HG03469 (cell line): ENCODE measurements at regions not wholly inside any gene's neighbourhood (a gene's known extent, or its start where the extent isn't known, plus 50 kb on each side); places are given as distances from the start of the nearest gene placed in this dataset.

Experiments
- ATAC-seq: cut with Tn5 transposase; IDR thresholded peaks from one replicate; pipeline ENCODE4 v1.9.1; 2021; ENCODE audit warnings: mild to moderate bottlenecking, moderate library complexity, moderate number of reproducible peaks; ENCODE audit not compliant: unreplicated experiment

DNA sequence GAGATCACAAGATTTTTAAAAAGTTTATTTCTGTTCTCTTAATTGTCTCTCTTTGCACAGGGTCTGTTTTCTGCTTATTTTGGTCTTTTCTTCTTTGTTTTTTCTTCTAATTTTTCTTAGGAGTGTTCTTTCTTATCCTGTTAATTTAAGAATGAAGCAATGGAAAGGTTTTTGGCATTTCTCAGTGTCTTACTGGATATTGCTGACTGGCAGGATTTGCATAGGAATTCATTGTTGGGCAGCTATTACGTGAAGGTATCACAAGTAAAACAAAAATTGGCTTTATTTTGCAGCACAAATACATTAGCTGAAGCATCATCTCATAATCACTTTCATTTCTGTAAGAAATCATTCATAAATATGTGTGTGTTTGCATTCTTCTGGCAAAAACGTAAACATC is 566.9 kb upstream of the CDH6 start:
- ATAC-seq, result no peak

DNA sequence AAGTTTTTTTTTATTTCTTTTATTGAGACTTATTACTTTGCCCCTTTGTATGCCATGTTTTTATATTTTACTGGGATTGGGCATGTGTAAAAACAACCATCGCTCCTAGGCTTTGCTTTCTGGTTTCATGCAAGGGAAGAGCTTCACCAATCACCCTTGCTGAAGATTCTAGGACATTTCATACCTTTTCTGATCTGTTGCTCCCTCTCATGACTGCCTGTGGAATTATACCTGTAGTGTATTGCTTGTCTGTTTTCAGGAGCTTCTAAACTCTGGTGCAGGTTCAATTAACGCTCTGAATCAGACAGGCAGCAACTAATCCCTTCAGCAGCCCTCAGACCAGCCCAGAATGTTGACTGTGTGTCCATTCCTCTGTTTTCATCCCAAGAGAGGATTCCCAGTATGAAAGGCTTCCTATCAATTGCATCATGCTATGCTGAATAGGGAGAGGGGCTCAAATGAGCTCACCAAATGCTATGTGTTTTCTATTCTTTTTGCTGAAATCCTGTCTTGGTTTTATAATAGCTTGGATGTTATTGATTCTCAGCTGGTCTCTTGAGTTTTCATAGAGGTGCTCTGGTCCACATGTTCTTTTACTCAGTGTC is 572.9 kb upstream of the CDH6 start:
- ATAC-seq, result no peak

DNA sequence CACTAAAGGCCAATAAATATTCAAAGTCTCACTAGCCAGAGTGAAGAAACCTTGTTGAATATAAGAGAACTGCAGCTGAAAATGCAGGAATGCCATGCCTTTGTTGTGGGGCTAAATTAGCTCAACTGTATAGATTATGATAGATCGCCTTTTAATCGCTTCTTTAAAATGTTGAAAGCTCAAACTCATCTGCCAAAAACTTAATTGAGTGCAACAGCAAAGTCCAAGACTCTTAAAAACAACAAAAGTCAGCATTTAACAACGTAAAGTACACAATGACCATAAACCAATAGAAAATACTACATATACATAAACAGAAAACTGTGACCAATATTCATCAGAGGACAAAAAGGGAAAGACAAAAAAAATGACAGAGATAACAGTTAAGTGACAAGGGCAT is 585.0 kb upstream of the CDH6 start:
- ATAC-seq, result no peak

DNA sequence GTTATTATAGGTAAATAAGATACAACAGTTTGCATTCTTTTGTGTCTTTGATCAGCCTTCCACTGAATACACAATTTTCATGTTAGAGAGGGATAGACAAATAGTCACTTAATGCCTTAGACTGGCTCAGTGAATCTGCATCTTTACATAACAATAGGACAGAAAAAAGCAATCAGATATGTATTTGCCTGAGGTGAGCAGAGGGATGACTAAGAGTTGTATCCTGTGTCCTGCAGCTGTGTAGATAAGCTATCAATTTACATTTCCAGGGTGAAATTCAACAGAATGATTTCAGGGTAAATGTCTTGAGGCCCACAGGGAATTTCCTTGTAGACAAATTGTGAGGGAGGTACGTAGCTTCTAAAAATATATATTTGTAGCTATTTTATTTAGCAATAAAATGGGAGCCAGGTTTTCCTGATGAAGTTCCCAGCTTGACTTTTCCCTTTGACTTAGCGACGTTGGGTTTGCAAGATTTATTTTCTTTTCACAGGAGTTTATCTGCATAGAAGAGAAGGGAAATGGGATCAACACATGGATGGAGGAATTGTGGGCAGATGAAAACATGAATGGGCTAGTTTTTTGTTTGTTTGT is 586.1 kb upstream of the CDH6 start:
- ATAC-seq, result no peak

DNA sequence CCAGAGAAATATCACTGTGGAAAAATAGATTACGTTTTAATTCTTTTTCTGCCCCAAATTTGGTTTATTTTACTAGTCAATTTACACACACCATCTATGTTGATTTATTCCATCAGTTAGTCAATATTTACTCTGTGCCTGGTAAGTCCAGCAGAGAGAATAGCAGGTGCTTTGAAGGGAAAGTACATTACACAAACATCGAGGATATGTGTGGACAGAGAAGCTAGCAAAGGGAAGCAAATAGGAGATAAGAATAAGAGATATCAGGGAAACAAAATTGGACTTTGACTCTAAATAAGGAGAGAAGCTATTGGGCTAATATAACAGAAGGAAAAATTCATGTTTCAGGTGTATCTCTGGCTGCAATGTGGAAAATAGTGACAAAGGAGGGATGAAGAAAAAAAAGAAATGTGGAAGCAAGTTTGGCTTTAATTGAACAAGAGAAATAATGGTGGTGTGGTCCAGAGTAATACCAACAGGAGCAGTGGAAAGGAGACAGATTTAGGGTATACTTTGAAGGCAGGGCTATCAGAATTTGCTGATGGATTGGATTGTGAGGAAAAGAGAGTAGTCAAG is 587.7 kb upstream of the CDH6 start:
- ATAC-seq, result no peak

DNA sequence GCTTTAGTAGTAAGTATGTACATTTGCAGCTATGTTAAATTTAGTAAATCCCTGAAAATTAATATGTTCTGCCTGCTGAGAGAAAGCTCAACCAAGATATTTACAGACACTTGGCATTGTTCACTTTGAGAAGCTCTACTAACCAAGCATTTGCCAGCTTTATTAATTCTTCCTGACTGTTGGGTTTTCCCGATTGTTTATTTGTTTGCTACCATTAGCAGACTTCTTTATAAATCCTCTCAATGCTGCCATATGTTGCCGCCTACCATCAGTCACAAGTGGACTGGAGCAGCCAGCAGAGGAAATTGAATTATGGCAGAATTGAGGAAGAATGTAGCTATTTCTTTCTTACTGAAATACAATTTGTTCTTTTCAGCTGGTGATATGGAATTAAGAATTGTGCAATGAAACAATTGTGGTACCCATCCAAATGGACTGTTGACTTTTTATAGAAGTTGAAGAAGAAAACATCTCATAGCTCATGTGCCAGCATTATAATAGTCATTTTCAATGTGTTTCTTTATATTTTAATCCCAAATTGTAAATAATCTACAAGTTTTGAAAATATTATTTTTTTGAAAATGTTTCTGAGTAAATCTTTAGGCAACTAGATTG is 588.7 kb upstream of the CDH6 start:
- no peak for ATAC-seq

DNA sequence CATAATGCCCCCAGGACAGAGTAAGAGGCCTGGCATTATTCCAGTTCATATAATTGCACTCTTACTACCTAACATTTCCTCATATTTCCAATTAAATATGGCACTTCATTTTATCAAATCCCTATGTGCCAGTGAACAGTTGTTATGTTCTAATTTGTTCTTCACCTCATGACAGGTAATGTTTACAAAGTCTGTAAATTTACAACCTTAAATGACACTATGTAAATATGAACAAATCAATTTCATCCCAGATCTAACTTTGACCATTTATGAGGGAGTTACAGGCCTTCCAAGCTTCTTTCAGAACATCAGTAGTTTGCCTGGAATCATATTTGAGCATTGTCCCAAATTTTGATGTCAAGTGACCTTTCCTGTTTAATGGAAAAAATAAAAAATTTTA is 592.6 kb upstream of the CDH6 start:
- ATAC-seq, result no peak

DNA sequence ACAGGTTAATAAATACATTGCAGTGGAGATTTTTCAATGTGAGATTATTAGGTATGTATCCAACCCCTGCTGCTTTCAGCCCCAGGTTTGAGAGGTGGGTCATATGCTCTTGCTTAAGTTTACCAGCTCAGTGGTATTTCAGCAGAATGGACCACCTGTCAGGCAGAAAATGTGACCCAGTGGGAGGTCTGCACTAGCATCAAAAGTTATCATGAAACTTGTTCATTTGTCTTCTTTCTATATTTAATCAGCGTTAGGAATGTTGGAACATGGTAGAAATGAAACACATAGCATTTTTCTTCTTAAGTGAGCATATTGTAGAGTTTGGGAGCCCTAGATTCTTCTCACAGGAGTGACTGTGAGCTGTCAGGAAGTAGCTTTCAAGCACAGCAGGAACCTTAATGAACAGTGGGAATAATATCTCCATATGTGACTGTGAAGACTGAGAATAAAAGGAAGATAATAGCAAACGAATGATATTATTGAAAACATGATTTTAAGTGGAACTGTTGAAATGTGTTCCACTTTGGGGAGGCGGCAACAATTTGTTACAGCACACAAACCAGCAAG is 596.9 kb upstream of the CDH6 start:
- no peak for ATAC-seq

DNA sequence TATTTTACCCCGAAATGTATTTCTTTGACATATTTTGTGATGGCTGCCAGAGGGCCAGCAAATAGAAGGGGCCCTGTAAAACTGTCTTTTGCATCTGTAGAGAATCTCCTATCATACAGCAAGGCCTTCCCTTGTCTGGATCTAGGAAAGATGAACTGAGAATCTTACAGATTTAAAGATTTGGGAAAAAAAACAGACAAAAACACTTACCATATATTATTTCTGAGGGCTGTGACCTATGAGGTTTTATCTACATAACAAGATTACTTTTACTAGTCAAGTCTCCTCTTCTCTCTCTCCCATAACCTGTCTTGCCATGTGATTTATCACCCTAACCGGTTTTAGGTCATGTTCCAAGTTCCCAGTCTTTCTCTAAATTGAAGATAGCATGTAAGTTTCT is 599.2 kb upstream of the CDH6 start:
- ATAC-seq, result no peak

DNA sequence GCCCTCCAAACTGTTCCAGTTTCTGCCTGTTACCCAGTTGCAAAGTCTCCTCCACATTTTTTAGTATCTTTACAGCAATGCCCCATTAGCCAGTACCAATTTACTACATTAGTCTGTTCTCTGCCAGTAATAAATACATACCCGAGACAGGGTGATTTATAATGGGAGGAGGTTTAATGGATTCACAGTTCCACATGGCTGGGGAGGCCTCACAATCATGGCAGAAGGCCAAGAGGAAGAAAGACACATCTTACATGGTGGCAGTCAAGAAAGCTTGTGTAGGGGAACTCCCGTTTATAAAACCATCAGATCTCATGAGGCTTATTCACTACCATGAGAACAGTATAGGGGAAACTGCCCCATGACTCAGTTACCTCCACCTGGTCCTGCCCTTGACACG is 600.7 kb upstream of the CDH6 start:
- no peak for ATAC-seq

DNA sequence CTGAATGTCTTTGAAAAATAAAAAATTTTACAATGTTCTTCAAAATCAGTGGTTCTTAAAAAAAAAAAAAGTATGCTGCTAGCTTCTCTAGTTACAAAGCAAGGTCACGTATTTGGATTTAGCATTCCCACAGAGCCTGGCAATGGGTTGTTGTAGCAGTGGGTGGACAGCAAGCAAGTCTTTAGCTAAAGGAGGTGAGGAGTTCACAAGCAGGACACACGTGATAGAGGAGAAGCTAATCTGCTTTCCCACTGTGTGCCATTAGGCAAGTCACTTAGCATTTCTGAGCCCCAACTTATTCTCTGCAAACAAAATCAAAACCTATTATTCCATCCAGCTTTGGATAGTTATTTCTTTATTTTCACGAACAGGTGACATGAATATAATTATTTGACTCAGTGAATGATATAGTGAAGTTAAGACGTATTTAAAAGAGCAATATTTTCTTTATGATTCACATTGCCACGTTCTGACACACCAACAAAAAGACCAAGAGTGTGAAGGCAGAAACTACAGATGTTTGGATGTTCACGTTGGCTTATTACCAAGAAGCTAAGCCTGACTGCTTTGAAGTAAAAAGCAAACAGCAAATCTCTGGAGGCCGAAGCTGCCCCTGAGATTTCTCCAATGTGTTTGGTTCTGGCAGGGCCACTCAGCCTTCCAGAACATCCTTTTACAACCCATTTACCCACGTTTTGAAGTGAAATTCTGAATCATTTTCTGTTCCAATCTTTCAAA is 612.1 kb upstream of the CDH6 start:
- ATAC-seq, result no peak

DNA sequence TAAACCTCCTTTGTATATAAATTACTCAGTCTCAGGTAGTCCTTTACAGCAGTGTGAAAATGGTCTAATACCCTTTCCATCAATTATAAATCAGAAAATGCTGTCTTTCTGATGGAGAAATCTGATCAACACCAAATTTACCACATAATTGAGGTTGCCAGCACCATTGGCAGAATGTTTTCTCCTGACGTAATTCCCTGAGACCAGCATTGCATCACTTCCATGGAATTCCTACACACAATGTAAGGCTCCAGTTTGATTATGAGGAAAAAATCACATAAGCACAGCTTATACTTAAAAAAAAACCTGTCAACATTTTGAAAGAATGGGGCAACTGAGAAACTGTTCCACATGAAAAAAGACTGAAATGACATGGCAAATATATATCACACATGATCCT is 618.7 kb upstream of the CDH6 start:
- no peak for ATAC-seq

DNA sequence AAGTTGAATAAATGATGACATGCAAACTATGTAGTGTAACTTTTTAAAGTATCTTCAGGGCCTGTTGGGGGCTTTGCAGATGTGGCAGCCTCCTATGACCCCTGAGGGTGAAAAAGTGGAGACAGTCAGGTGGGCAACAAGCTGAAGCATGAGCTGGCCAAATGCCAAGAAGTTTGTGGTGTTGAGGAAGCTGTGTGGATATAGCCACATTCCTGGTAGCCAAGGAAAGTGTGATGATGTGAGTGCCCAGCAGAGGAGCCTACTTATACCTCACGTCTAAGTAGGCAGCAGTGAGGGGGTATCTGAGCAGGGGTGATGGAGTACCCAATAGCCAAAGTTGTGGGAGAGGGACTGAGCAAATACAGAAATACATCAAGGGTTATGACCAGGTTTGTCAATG is 621.2 kb upstream of the CDH6 start:
- no peak for ATAC-seq

DNA sequence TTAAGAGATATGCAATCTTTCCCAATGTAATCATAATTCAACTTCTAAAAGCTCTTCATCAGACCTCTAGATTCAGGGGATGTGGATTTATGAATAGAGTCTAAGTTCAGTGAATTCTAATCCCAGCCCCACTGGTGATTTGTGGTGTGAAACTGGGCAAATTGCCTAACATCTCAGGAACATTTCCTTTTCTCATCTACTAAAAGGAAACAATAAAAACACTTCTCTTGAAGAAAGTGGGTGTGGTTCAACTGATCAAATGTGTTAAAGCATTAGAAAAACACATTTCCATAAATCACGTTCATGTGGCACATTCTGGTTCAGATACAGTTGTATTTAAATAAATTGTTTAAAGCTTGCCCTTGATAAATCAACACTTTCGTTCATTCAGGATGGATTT is 631.7 kb upstream of the CDH6 start:
- ATAC-seq, result no peak

DNA sequence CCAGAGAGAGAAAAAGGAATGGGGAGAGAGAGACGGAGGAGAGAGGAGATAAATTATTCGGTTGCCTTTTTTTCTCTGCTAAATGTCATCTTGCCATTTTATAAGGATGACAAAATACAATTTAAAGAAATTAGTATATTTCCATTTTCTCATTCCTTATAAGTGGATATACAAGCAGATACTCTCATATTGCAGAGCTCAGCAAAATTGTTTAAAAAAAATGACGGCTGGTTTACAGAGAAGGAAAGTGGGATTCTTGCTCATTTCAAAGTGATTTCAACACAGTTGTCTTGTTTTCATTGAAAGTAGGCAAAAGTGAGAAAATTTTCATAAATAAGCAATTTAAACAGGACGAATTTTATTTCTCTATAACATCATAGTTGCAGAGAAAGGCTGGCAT is 641.9 kb upstream of the CDH6 start:
- ATAC-seq, result no peak

DNA sequence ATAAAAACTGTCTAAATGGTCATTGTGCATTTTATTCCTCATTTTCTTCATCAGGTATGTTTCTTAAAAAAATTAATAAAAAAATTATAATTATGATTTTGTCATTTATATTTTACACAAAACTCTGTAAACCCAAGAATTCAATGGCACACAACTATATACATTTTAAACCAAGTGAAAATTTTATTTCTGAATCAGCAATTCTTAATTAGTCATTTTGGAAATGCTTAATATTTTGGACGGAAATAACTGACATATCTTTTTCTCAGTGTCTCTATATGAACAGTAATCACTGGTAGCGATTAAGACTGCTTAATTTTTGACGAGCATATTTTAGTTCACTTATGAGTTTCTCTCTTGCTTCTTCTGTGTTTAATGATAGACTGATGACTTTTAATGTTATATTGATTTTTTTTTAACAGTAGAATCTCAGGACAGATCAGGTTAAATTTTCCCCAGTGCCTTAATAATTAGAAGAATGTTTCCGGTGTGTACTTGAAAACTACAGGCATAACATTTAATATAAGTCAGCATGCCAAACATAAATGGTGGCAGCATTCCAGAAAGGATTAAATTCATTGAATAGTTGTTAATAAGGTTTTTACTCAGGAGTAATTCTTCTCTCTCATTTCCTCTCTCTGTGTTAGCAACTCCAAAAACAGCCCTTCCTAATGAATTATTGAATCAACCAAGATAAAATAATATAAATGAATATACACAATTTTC is 644.7 kb upstream of the CDH6 start:
- ATAC-seq, result no peak

DNA sequence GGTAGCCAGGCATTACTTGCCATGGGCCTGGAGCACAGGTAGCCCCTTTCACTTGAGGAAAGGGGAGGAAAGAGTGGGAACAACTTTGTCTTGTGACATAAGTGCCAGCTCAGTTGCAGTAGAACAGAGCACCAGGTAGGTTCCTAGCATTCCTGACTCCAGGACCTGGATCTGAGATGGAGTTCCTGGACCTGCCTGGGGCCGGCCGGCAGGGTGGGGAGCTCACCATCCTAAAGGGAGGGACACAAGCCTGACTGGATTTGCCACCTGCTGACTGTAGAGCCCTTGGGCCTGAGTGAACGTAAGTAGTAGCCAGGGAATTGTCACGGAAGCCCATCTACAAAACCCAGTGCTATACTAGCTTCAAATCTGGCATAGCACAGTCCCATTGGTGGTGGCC is 653.3 kb upstream of the CDH6 start:
- ATAC-seq, result no peak

DNA sequence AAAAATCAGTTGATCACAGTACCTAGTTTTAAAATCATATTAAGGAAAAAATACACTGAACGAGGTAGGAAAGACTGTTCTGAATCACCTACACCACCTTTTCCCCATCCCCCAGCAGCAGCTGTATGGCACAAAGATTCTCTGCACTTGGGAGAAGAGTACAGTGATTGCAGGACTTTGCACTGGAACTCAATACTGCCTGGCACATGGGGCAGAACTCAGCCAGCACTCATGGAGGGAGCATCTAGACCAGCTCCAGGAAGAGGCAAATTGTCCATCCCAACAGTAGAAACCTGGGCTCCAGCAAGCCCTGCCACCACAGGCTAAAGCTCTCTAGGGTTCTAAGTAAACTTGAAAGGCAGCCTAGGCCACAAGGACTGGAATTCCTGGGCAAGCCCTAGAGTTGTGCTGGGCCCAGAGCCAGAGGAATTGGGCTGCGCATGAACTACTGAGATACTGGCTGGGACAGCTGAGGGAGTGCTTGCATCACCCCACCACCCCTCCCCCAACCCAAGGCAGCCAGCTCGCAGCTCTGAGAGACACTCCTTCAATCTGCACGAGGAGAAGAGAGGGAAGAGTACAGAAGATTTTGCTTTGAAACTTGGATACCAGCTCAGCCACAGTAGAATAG is 654.4 kb upstream of the CDH6 start:
- no peak for ATAC-seq

DNA sequence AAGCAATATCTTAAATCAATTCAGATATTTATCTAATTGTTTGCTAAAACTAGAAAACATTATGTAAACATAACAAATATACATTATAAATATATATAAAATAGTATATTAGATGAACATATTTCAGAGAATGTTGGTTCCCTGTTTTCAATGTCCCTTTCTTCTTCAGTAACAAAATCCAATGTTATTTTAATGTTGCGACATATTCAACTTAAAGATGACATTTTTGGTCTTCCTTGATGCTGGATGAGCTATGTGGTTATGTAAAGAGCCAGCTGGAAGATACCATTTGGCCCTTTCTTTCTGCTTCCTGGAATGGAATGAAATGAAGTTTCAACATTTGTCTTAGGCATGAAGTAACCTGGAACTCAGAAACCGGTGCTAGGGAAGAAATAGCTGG is 668.1 kb upstream of the CDH6 start:
- no peak for ATAC-seq

DNA sequence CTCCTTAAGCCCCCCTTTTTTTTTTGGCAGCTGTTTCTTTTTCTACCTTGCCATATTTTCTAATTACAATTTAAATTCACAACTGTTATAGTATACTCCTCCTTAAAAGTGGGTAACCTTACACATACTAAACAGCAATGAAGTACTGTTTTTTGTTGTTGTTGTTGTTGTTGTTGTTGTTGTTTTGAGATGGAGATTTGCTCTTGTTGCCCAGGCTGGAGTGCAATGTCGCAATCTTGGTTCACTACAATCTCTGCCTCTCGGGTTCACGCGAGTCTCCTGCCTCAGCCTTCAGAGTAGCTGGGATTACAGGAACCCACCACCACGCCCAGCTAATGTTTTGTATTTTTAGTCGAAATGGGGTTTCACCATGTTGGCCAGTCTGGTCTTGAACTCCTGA is 669.1 kb upstream of the CDH6 start:
- ATAC-seq, result no peak
